IMR-90 (cell line): ENCODE measurements at regions not wholly inside any gene's neighbourhood (a gene's known extent, or its start where the extent isn't known, plus 50 kb on each side); places are given as distances from the start of the nearest gene placed in this dataset.

Experiments
- ATAC-seq: fragments of 200-7000 bp; cut with Tn5 transposase; 2 replicates; pipeline ENCODE4 v1.9.1; 2020; ENCODE audit warnings: low read depth, mild to moderate bottlenecking, moderate library complexity
- BruUV-seq: library from RNA; stranded (reverse); fragments of 400-500 nt; replicated peaks from 2 replicates; lab custom pipeline; 2021; lab: Mats Ljungman, UMichigan
- CTCF ChIA-PET: fragments of 300-600 bp; formaldehyde crosslinking; extraction: SDS; loops from one replicate; lab custom pipeline; 2021; ENCODE audit warnings: antibody characterized with exemption; lab: Yijun Ruan, JAX
- POLR2A ChIA-PET: fragments of 300-600 bp; sonication (Branson Sonifier 250); formaldehyde crosslinking; loops from one replicate; lab custom pipeline; 2022; ENCODE audit warnings: antibody characterized with exemption; ENCODE audit not compliant: unreplicated experiment; lab: Charles Lee
- DNase-seq: peaks from one replicate; pipeline ENCODE4 v3.0.0; 2013
- H2AFZ ChIP-seq: replicated peaks from 2 replicates; pipeline ENCODE3; 2013; ENCODE audit warnings: low read length, mild to moderate bottlenecking; ENCODE audit not compliant: poor library complexity
- H2AK5ac ChIP-seq: 2 replicates; pipeline ENCODE4 v1.6.1; 2013; ENCODE audit warnings: low read depth, low read length, inconsistent platforms
- H2AK9ac ChIP-seq: replicated peaks from 2 replicates; pipeline ENCODE3; 2013; ENCODE audit warnings: mild to moderate bottlenecking, low read depth, low read length, moderate library complexity; ENCODE audit not compliant: poor library complexity
- H2BK120ac ChIP-seq: 2 replicates; pipeline ENCODE4 v1.6.1; 2013; ENCODE audit warnings: low read depth, low read length, inconsistent platforms
- H2BK15ac ChIP-seq: 3 replicates; pipeline ENCODE4 v1.6.1; 2013; ENCODE audit warnings: low read depth, low read length, inconsistent platforms
- H2BK20ac ChIP-seq: 2 replicates; pipeline ENCODE4 v1.6.1; 2013; ENCODE audit warnings: low read depth, mild to moderate bottlenecking, inconsistent platforms, low read length, moderate library complexity
- H2BK5ac ChIP-seq: 2 replicates; pipeline ENCODE4 v1.6.1; 2013; ENCODE audit warnings: mild to moderate bottlenecking, low read depth, low read length, inconsistent platforms; ENCODE audit not compliant: poor library complexity, severe bottlenecking
- H3K14ac ChIP-seq: replicated peaks from 2 replicates; pipeline ENCODE4 v1.6.1; 2013; ENCODE audit warnings: low read depth, low read length, inconsistent platforms
- H3K18ac ChIP-seq: 2 replicates; pipeline ENCODE4 v1.6.1; 2013; ENCODE audit warnings: low read depth, low read length, control low read depth
- H3K23ac ChIP-seq: 2 replicates; pipeline ENCODE4 v1.6.1; 2013; ENCODE audit warnings: low read depth, low read length, inconsistent platforms
- H3K27ac ChIP-seq: 2 replicates; pipeline ENCODE4 v1.5.1; 2013; ENCODE audit warnings: mild to moderate bottlenecking, control low read depth, low read length; ENCODE audit not compliant: insufficient read depth
- H3K27me3 ChIP-seq: 2 replicates; pipeline ENCODE4 v1.6.1; 2013; ENCODE audit warnings: low read length; ENCODE audit not compliant: control insufficient read depth, insufficient read depth
- H3K36me3 ChIP-seq: 2 replicates; pipeline ENCODE4 v1.6.1; 2013; ENCODE audit warnings: low read length, mixed read lengths; ENCODE audit not compliant: control insufficient read depth, insufficient read depth
- H3K4ac ChIP-seq: 2 replicates; pipeline ENCODE4 v1.6.1; 2013; ENCODE audit warnings: low read depth, low read length, inconsistent platforms
- H3K4me1 ChIP-seq: 2 replicates; pipeline ENCODE4 v1.6.1; 2013; ENCODE audit warnings: low read length, mixed read lengths; ENCODE audit not compliant: control insufficient read depth, insufficient read depth
- H3K4me2 ChIP-seq: 2 replicates; pipeline ENCODE4 v1.6.1; 2013; ENCODE audit warnings: low read depth, mild to moderate bottlenecking, control low read depth, low read length, moderate library complexity
- H3K4me3 ChIP-seq: 2 replicates; pipeline ENCODE4 v1.5.1; 2013; ENCODE audit warnings: low read depth, mild to moderate bottlenecking, control low read depth, low read length, moderate library complexity; ENCODE audit not compliant: insufficient read depth
- H3K56ac ChIP-seq: 2 replicates; pipeline ENCODE4 v1.6.1; 2013; ENCODE audit warnings: low read length, inconsistent platforms; ENCODE audit not compliant: insufficient read depth; ENCODE audit errors: extremely low read depth
- H3K79me1 ChIP-seq, 2 experiments: 2 replicates each; pipeline ENCODE4 v1.6.1; 2013; ENCODE audit warnings: low read length in 2 of 2, inconsistent platforms in 1 of 2, low read depth in 1 of 2
- H3K9ac ChIP-seq: 2 replicates; pipeline ENCODE4 v1.6.1; 2013; ENCODE audit warnings: low read depth, low read length, control low read depth
- H3K9me1 ChIP-seq: 2 replicates; pipeline ENCODE4 v1.6.1; 2013; ENCODE audit warnings: low read length, inconsistent platforms; ENCODE audit not compliant: insufficient read depth
- H3K9me3 ChIP-seq: 2 replicates; pipeline ENCODE4 v1.6.1; 2013; ENCODE audit warnings: low read length; ENCODE audit not compliant: control insufficient read depth, insufficient read depth
- H4K20me1 ChIP-seq: 2 replicates; pipeline ENCODE4 v1.6.1; 2013; ENCODE audit warnings: low read length, inconsistent platforms; ENCODE audit not compliant: insufficient read depth
- H4K5ac ChIP-seq: 2 replicates; pipeline ENCODE4 v1.6.1; 2013; ENCODE audit warnings: mild to moderate bottlenecking, low read depth, low read length, control low read depth
- H4K8ac ChIP-seq, 2 experiments: 2 replicates each; pipeline ENCODE4 v1.6.1; 2013; ENCODE audit warnings: low read depth in 2 of 2, low read length in 2 of 2, control low read depth in 1 of 2, inconsistent platforms in 1 of 2
- H4K91ac ChIP-seq: 2 replicates; pipeline ENCODE4 v1.6.1; 2013; ENCODE audit warnings: low read depth, low read length, inconsistent platforms; ENCODE audit not compliant: insufficient read depth
- CHD1 ChIP-seq: IDR thresholded peaks from 2 replicates; pipeline ENCODE4 v1.6.1; 2012; ENCODE audit warnings: low read depth, low read length, improper control_type of control experiment
- CTCF ChIP-seq: conservative IDR thresholded peaks from 2 replicates; pipeline ENCODE4 v1.5.1; 2012; ENCODE audit warnings: mild to moderate bottlenecking, low read depth, low read length, improper control_type of control experiment
- ELK1 ChIP-seq: fragments of 150-350 bp; IDR thresholded peaks from 2 replicates; pipeline ENCODE4 v1.6.1; 2016; ENCODE audit warnings: low read depth, mild to moderate bottlenecking, low read length, moderate library complexity, borderline replicate concordance
- FOS ChIP-seq: fragments of 150-350 bp; IDR thresholded peaks from 2 replicates; pipeline ENCODE4 v1.6.1; 2016; ENCODE audit warnings: low read depth, low read length
- MAZ ChIP-seq: IDR thresholded peaks from 2 replicates; pipeline ENCODE4 v1.6.1; 2012; ENCODE audit warnings: low read depth, mild to moderate bottlenecking, low read length, improper control_type of control experiment, moderate library complexity, borderline replicate concordance
- MXI1 ChIP-seq: IDR thresholded peaks from 2 replicates; pipeline ENCODE4 v1.6.1; 2012; ENCODE audit warnings: low read depth, mild to moderate bottlenecking, low read length, moderate library complexity, borderline replicate concordance
- NFE2L2 ChIP-seq: fragments of 150-350 bp; IDR thresholded peaks from 2 replicates; pipeline ENCODE4 v1.6.1; 2016; ENCODE audit warnings: low read depth, mild to moderate bottlenecking, low read length
- WGBS, 2 experiments: methylation state at CpG; one replicate each; pipeline versions ENCODE4 v1.1.5 to v1.1.7; 2013; ENCODE audit warnings: missing lambda C conversion rate in 2 of 2; ENCODE audit not compliant: insufficient read length in 1 of 2; ENCODE audit errors: extremely low coverage in 2 of 2; 5-methylcytosine and 5-hydroxymethylcytosine counted together
- dilution Hi-C: fragments of 300-500 bp; cut with HindIII; formaldehyde crosslinking; loops from one replicate; pipeline ENCODE4 v1.14.3; 2018; ENCODE audit warnings: low sequenced_read_pairs; ENCODE audit not compliant: unreplicated experiment
- in situ Hi-C: fragments of 300-500 bp; cut with MboI; formaldehyde crosslinking; loops from 3 replicates; pipeline ENCODE4 v1.14.3; 2019; ENCODE audit warnings: low sequenced_read_pairs, inconsistent platforms, mixed read lengths
- intact Hi-C: fragments of 100-400 bp; cut with micrococcal nuclease; formaldehyde crosslinking; loops from 2 replicates; pipeline ENCODE4 v1.10.0; 2022

GRCh38 chr21:43280949-43281633 lies 112.3 kb downstream of the CRYAA start:
- dilution Hi-C loops = no loop called here
- H3K9me1 ChIP-seq = no peaks in the 10 kb centered on the region
- no peaks in the 10 kb centered on the region for H3K9me3 ChIP-seq
- no peak overlapping the region for H3K23ac ChIP-seq
- DNase-seq = no peak
- H3K4me1 ChIP-seq = no peaks in the 10 kb centered on the region
- H3K27me3 ChIP-seq = peaks cover 29% of the 10 kb centered on the region
- H2BK15ac ChIP-seq = no peak overlapping the region
- no peak overlapping the region for H3K4ac ChIP-seq
- no peak overlapping the region for H3K56ac ChIP-seq
- no peak overlapping the region for H4K5ac ChIP-seq
- no peak overlapping the region for H2BK5ac ChIP-seq
- ChIA-PET CTCF (no interaction called here), POLR2A (no interaction called here)
- no peak overlapping the region for H2BK120ac ChIP-seq
- BruUV-seq = no TSS peak
- no peaks in the 10 kb centered on the region for H3K79me1 ChIP-seq
- H2AK9ac ChIP-seq = no peak overlapping the region
- no peak overlapping the region for H3K14ac ChIP-seq
- no peak overlapping the region for H3K9ac ChIP-seq
- WGBS, 2 experiments = 68% methylated on average over 10 of the region's 17 CpGs; no CpG with 5 or more reads in 1 of the 2 experiments
- ATAC-seq = no peak
- H4K8ac ChIP-seq = no peak overlapping the region
- no peak for TF ChIP-seq FOS
- TF ChIP-seq CHD1 = no peak
- no peak for TF ChIP-seq CTCF
- TF ChIP-seq ELK1 = no peak
- TF ChIP-seq MAZ = no peak
- no peak for TF ChIP-seq NFE2L2
- no peak for TF ChIP-seq MXI1
- in situ Hi-C loops = no loop called here
- H3K27ac ChIP-seq = no peak overlapping the region
- H4K20me1 ChIP-seq = no peaks in the 10 kb centered on the region; the same call in 1 of the 2 replicates
- intact Hi-C loops = no loop called here
- no peak overlapping the region for H4K91ac ChIP-seq
- H2AFZ ChIP-seq = no peak overlapping the region
- no peak overlapping the region for H3K4me2 ChIP-seq
- H3K4me3 ChIP-seq = no peak overlapping the region
- no peaks in the 10 kb centered on the region for H3K36me3 ChIP-seq
- no peak overlapping the region for H3K18ac ChIP-seq
- no peak overlapping the region for H2BK20ac ChIP-seq
- H2AK5ac ChIP-seq = no peak overlapping the region
